Parathyroid adenoma (tissue), 2 donors: ENCODE measurements at regions not wholly inside any gene's neighbourhood (a gene's known extent, or its start where the extent isn't known, plus 50 kb on each side); places are given as distances from the start of the nearest gene placed in this dataset.

Experiments
- H2AFZ ChIP-seq: fragments of 300-600 bp; sonication (generic); one replicate; pipeline ENCODE4 v1.7.0; 2017; ENCODE audit warnings: antibody characterized with exemption, mild to moderate bottlenecking
- H3K27ac ChIP-seq: fragments of 300-600 bp; sonication (generic); one replicate; pipeline ENCODE4 v1.7.0; 2017
- H3K27me3 ChIP-seq: fragments of 300-600 bp; sonication (generic); one replicate; pipeline ENCODE4 v1.7.0; 2017; ENCODE audit warnings: low read length; ENCODE audit not compliant: control insufficient read depth, insufficient read depth
- H3K36me3 ChIP-seq: fragments of 300-600 bp; sonication (generic); one replicate; pipeline ENCODE4 v1.7.0; 2017; ENCODE audit warnings: low read length; ENCODE audit not compliant: control insufficient read depth, insufficient read depth
- H3K4me1 ChIP-seq: fragments of 300-600 bp; sonication (generic); one replicate; pipeline ENCODE4 v1.7.0; 2017; ENCODE audit warnings: control low read depth
- H3K4me2 ChIP-seq: fragments of 300-600 bp; sonication (generic); one replicate; pipeline ENCODE4 v1.7.0; 2017; ENCODE audit warnings: low read length
- H3K4me3 ChIP-seq: fragments of 300-600 bp; sonication (generic); one replicate; pipeline ENCODE4 v1.7.0; 2017; ENCODE audit warnings: low read depth, low read length
- H3K79me2 ChIP-seq: fragments of 300-600 bp; sonication (generic); one replicate; pipeline ENCODE4 v1.7.0; 2017; ENCODE audit warnings: control low read depth
- H3K9ac ChIP-seq: fragments of 300-600 bp; sonication (generic); one replicate; pipeline ENCODE4 v1.7.0; 2017; ENCODE audit warnings: mild to moderate bottlenecking
- H3K9me3 ChIP-seq: fragments of 300-600 bp; sonication (generic); one replicate; pipeline ENCODE4 v1.7.0; 2017; ENCODE audit warnings: low read length; ENCODE audit not compliant: control insufficient read depth
- TF ChIP-seq, protein P1 (sequence below): fragments of 300-600 bp; sonication (generic); IDR thresholded peaks from one replicate; pipeline ENCODE4 v1.7.0; 2017; ENCODE audit warnings: antibody characterized with exemption, mild to moderate bottlenecking
- donor health status: primary hyperparathyroidism.

- Histone ChIP-seq H2AFZ (no peak overlapping the region), H3K27me3 (no peaks in the 10 kb centered on the region), H3K4me1 (no peaks in the 10 kb centered on the region), H3K27ac (no peak overlapping the region), H3K79me2 (no peaks in the 10 kb centered on the region), H3K9ac (no peak overlapping the region), H3K9me3 (no peaks in the 10 kb centered on the region), H3K36me3 (no peaks in the 10 kb centered on the region), H3K4me2 (no peak overlapping the region), H3K4me3 (no peak overlapping the region)
- TF ChIP-seq, protein P1, sequence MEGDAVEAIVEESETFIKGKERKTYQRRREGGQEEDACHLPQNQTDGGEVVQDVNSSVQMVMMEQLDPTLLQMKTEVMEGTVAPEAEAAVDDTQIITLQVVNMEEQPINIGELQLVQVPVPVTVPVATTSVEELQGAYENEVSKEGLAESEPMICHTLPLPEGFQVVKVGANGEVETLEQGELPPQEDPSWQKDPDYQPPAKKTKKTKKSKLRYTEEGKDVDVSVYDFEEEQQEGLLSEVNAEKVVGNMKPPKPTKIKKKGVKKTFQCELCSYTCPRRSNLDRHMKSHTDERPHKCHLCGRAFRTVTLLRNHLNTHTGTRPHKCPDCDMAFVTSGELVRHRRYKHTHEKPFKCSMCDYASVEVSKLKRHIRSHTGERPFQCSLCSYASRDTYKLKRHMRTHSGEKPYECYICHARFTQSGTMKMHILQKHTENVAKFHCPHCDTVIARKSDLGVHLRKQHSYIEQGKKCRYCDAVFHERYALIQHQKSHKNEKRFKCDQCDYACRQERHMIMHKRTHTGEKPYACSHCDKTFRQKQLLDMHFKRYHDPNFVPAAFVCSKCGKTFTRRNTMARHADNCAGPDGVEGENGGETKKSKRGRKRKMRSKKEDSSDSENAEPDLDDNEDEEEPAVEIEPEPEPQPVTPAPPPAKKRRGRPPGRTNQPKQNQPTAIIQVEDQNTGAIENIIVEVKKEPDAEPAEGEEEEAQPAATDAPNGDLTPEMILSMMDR = no peak
These were observed 303.6 kb downstream of the TFAP2C start for GRCh38 chr20:56932575-56933330.

- Histone ChIP-seq H3K9ac (no peak overlapping the region), H3K4me1 (no peaks in the 10 kb centered on the region), H3K36me3 (no peaks in the 10 kb centered on the region), H2AFZ (no peak overlapping the region), H3K79me2 (no peaks in the 10 kb centered on the region), H3K27ac (no peak overlapping the region), H3K4me3 (no peak overlapping the region), H3K27me3 (no peaks in the 10 kb centered on the region), H3K9me3 (no peaks in the 10 kb centered on the region), H3K4me2 (no peak overlapping the region)
- TF ChIP-seq, protein P1 = no peak
These were observed 304.2 kb downstream of the TFAP2C start for GRCh38 chr20:56933331-56933698.

DNA sequence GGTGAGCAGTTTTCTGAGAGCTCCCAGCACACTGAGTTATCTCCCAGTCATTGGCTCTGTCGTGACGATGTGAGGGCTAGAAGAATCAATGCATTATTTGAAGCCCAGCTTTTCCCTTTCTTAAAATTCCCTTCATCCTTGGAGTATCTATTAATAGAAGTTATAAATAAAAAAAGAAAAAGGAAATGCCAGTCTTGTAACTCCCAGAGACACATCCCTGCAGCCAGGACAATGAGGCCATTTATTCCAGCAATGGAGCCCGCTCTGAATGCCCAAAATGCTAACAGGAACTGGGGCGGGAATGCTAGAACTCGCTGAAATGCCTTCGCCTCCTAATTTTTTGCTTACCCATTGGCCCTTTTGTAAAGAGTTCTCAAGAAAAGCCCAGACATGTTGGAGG lies 305.8 kb downstream of the TFAP2C start:
- H2AFZ ChIP-seq = no peak overlapping the region
- H3K4me2 ChIP-seq = no peak overlapping the region
- no peaks in the 10 kb centered on the region for H3K4me1 ChIP-seq
- H3K4me3 ChIP-seq = no peak overlapping the region
- H3K27me3 ChIP-seq = no peaks in the 10 kb centered on the region
- TF ChIP-seq, protein P1 = no peak
- no peaks in the 10 kb centered on the region for H3K9me3 ChIP-seq
- H3K36me3 ChIP-seq = no peaks in the 10 kb centered on the region
- no peaks in the 10 kb centered on the region for H3K79me2 ChIP-seq
- H3K9ac ChIP-seq = no peak overlapping the region
- no peak overlapping the region for H3K27ac ChIP-seq

GRCh38 chr20:56940466-56940865 lies 311.4 kb downstream of the TFAP2C start:
- Histone ChIP-seq H2AFZ (no peak overlapping the region), H3K9me3 (no peaks in the 10 kb centered on the region), H3K4me2 (no peak overlapping the region), H3K27me3 (no peaks in the 10 kb centered on the region), H3K9ac (no peak overlapping the region), H3K36me3 (no peaks in the 10 kb centered on the region), H3K79me2 (no peaks in the 10 kb centered on the region), H3K4me1 (no peaks in the 10 kb centered on the region), H3K4me3 (no peak overlapping the region), H3K27ac (no peak overlapping the region)
- TF ChIP-seq, protein P1 = no peak

DNA sequence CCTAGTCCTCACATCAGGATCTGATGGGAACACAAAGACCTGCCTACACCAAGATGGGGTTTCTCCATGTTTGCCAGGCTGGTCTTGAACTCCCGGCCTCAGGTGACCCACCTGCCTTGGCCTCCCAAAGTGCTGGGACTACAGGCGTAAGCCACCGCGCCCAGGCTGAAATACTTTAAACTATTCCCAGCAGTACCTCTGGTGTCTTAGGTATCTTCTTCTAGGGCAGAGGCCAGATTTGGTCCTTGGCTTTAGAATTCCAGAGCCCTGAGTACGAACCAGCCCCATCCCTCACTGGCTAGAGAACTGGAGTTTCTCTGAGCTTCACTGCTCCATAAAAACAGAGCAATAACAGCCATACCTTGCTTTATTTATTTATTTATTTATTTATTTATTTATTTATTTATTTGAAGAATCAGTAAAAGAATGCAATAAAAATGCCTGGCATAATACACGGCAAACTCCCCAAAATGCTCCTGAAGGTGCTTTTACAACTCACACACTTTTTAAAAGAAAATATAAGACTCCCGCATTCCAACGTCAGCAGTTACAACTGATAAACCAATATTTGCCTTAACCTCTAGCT lies 312.1 kb downstream of the TFAP2C start:
- Histone ChIP-seq H3K27me3 (no peaks in the 10 kb centered on the region), H3K4me2 (no peak overlapping the region), H3K4me1 (no peaks in the 10 kb centered on the region), H3K9me3 (no peaks in the 10 kb centered on the region), H2AFZ (no peak overlapping the region), H3K4me3 (no peak overlapping the region), H3K79me2 (no peaks in the 10 kb centered on the region), H3K9ac (no peak overlapping the region), H3K36me3 (no peaks in the 10 kb centered on the region), H3K27ac (no peak overlapping the region)
- TF ChIP-seq, protein P1 = no peak
